ENCODE measurements at regions not wholly inside any gene's neighbourhood (a gene's known extent, or its start where the extent isn't known, plus 50 kb on each side); places are given as distances from the start of the nearest gene placed in this dataset.

DNA sequence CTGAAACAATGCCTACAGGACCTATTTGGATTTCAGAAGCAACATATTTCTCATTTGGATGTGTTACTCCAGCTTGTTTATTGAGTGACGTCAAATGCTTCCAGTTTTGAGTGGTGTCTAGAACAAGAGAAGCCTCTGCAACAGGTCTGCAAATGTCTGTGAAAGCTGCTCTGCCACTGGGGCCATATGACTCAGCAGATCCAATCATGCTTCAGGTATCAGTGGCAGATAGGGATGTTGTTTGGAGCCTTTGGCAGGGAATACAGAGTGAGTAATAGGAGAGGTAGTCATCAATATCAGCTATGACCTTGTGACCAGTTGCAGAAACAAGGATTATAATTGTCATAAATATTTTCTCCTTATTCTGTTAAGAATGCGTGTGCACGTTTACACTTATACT is 141.1 kb upstream of the ZXDA start:
- Histone ChIP-seq H3K36me3 (ENCODE audit: control insufficient read depth, insufficient read depth, low read length) (no peaks in the 10 kb centered on the region), H3K4me3 (replicated peaks in 1 of 4; ENCODE audit: control extremely low read depth in 1 of 4, insufficient read depth in 1 of 4, low read depth in 3 of 4, low read length in 4 of 4) (no peak overlapping the region), H3K27me3 (ENCODE audit: control insufficient read depth, insufficient read depth, low read length) (no peaks in the 10 kb centered on the region), H3K9me3 (ENCODE audit: control insufficient read depth, insufficient read depth, low read depth, low read length) (no peaks in the 10 kb centered on the region), H3K9ac (ENCODE audit: insufficient read depth, low read length) (no peak overlapping the region), H2AFZ (ENCODE audit: low read length) (no peak overlapping the region), H3K27ac (ENCODE audit: insufficient read depth, low read length) (no peak overlapping the region), H4K20me1 (ENCODE audit: control insufficient read depth, extremely low read depth, insufficient read depth, low read length) (no peaks in the 10 kb centered on the region), H3K4me1 (ENCODE audit: control insufficient read depth, extremely low read depth, insufficient read depth, low read length) (no peaks in the 10 kb centered on the region), H3K4me2 (ENCODE audit: extremely low read depth, insufficient read depth, low read length) (no peak overlapping the region), H3K79me2 (ENCODE audit: control insufficient read depth, insufficient read depth, low read length) (no peaks in the 10 kb centered on the region)
- TF ChIP-seq EZH2 (IDR thresholded peaks at IDR 0.05; ENCODE audit: low read length, missing control alignments): no peak
- TF ChIP-seq, protein P1, sequence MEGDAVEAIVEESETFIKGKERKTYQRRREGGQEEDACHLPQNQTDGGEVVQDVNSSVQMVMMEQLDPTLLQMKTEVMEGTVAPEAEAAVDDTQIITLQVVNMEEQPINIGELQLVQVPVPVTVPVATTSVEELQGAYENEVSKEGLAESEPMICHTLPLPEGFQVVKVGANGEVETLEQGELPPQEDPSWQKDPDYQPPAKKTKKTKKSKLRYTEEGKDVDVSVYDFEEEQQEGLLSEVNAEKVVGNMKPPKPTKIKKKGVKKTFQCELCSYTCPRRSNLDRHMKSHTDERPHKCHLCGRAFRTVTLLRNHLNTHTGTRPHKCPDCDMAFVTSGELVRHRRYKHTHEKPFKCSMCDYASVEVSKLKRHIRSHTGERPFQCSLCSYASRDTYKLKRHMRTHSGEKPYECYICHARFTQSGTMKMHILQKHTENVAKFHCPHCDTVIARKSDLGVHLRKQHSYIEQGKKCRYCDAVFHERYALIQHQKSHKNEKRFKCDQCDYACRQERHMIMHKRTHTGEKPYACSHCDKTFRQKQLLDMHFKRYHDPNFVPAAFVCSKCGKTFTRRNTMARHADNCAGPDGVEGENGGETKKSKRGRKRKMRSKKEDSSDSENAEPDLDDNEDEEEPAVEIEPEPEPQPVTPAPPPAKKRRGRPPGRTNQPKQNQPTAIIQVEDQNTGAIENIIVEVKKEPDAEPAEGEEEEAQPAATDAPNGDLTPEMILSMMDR (conservative IDR thresholded peaks at IDR 0.05 in 1 of 2, IDR thresholded peaks at IDR 0.05 in 1 of 2; ENCODE audit: low read depth in 1 of 2, low read length in 2 of 2): no peak
- DNase-seq (ENCODE audit: low read depth in 2 of 2): no peak

DNA sequence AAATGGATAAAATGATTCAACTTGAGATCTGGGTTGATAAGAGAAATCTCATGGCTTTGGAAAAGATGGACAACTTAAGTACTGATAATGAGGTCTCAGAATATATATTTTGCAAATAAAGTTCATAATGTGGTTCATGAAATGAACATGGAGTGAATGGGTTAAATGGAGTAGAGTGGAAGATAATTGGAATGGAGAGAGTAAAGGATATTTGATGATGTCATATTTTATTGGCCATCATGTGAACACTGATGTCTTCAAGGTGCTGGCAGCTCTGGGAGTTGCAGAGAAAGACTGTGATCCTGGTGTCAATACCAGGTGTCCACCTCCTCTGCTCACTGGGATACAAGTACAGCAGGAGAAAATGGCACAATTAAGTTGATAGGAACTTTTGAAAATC is 133.9 kb upstream of the ZXDA start:
- Histone ChIP-seq H3K79me2 (ENCODE audit: control insufficient read depth, insufficient read depth, low read length) (no peaks in the 10 kb centered on the region), H3K36me3 (ENCODE audit: control insufficient read depth, insufficient read depth, low read length) (no peaks in the 10 kb centered on the region), H3K4me2 (ENCODE audit: extremely low read depth, insufficient read depth, low read length) (no peak overlapping the region), H2AFZ (ENCODE audit: low read length) (no peak overlapping the region), H4K20me1 (ENCODE audit: control insufficient read depth, extremely low read depth, insufficient read depth, low read length) (no peaks in the 10 kb centered on the region), H3K9ac (ENCODE audit: insufficient read depth, low read length) (no peak overlapping the region), H3K27ac (ENCODE audit: insufficient read depth, low read length) (no peak overlapping the region), H3K27me3 (ENCODE audit: control insufficient read depth, insufficient read depth, low read length) (no peaks in the 10 kb centered on the region), H3K4me3 (replicated peaks in 1 of 4; ENCODE audit: control extremely low read depth in 1 of 4, insufficient read depth in 1 of 4, low read depth in 3 of 4, low read length in 4 of 4) (no peak overlapping the region), H3K4me1 (ENCODE audit: control insufficient read depth, extremely low read depth, insufficient read depth, low read length) (no peaks in the 10 kb centered on the region), H3K9me3 (ENCODE audit: control insufficient read depth, insufficient read depth, low read depth, low read length) (no peaks in the 10 kb centered on the region)
- no peak for TF ChIP-seq EZH2 (IDR thresholded peaks at IDR 0.05; ENCODE audit: low read length, missing control alignments)
- TF ChIP-seq, protein P1 (conservative IDR thresholded peaks at IDR 0.05 in 1 of 2, IDR thresholded peaks at IDR 0.05 in 1 of 2; ENCODE audit: low read depth in 1 of 2, low read length in 2 of 2): no peak
- no peak for DNase-seq (ENCODE audit: low read depth in 2 of 2)

DNA sequence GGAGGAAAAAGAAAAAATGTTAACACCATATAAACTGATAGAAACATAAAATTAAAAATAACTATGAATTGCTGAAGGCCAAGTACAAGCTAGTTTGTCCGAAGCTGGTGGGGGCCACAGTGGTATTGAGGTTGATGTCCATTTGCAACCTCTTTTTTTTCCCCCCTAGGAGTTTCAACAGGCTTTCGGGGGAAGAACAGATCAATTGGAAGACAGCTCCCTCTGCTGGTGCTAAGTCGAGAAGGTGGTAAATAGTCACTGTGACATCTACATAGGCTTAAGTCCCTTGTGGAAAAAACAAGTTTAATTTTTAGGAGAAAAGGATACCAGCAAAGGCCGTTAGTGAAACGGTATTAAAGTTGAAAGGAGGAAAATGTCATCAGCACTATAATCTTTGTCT is 115.7 kb upstream of the ZXDA start:
- Histone ChIP-seq H3K79me2 (ENCODE audit: control insufficient read depth, insufficient read depth, low read length) (no peaks in the 10 kb centered on the region), H3K4me1 (ENCODE audit: control insufficient read depth, extremely low read depth, insufficient read depth, low read length) (no peaks in the 10 kb centered on the region), H3K36me3 (ENCODE audit: control insufficient read depth, insufficient read depth, low read length) (no peaks in the 10 kb centered on the region), H3K4me2 (ENCODE audit: extremely low read depth, insufficient read depth, low read length) (no peak overlapping the region), H3K9ac (ENCODE audit: insufficient read depth, low read length) (no peak overlapping the region), H2AFZ (ENCODE audit: low read length) (no peak overlapping the region), H3K4me3 (replicated peaks in 1 of 4; ENCODE audit: control extremely low read depth in 1 of 4, insufficient read depth in 1 of 4, low read depth in 3 of 4, low read length in 4 of 4) (no peak overlapping the region), H3K27me3 (ENCODE audit: control insufficient read depth, insufficient read depth, low read length) (no peaks in the 10 kb centered on the region), H3K9me3 (ENCODE audit: control insufficient read depth, insufficient read depth, low read depth, low read length) (no peaks in the 10 kb centered on the region), H4K20me1 (ENCODE audit: control insufficient read depth, extremely low read depth, insufficient read depth, low read length) (no peaks in the 10 kb centered on the region), H3K27ac (ENCODE audit: insufficient read depth, low read length) (no peak overlapping the region)
- DNase-seq (ENCODE audit: low read depth in 2 of 2): peak; percentile 0 to 1
- TF ChIP-seq EZH2 (IDR thresholded peaks at IDR 0.05; ENCODE audit: low read length, missing control alignments): no peak
- TF ChIP-seq, protein P1 (conservative IDR thresholded peaks at IDR 0.05 in 1 of 2, IDR thresholded peaks at IDR 0.05 in 1 of 2; ENCODE audit: low read depth in 1 of 2, low read length in 2 of 2): peak; percentile 8 to 18

Data from fibroblast of lung (primary cell).